GM13977 (cell line): ENCODE measurements at regions not wholly inside any gene's neighbourhood (a gene's known extent, or its start where the extent isn't known, plus 50 kb on each side); places are given as distances from the start of the nearest gene placed in this dataset.

Source experiments
- DNase-seq: peaks from one replicate; pipeline ENCODE4 v3.0.0; 2012; ENCODE audit warnings: low spot score
- CTCF ChIP-seq: IDR thresholded peaks from 2 replicates; pipeline ENCODE4 v1.5.1; 2012; ENCODE audit warnings: mild to moderate bottlenecking, control low read depth; ENCODE audit not compliant: insufficient read depth; ENCODE audit errors: extremely low read depth, missing control alignments
- in situ Hi-C: fragments of 300-500 bp; cut with MboI; formaldehyde crosslinking; loops from one replicate; pipeline ENCODE4 v1.12.0; 2022; ENCODE audit warnings: low sequenced_read_pairs, low pct_unique_long_range_greater_than_20kb, mixed read lengths, inconsistent platforms; ENCODE audit not compliant: unreplicated experiment

- in situ Hi-C loops: no loop called here
- no peak for DNase-seq
- TF ChIP-seq CTCF: no peak
Measured at GRCh38 chr5:92492908-92493307, 1088.1 kb downstream of the NR2F1-AS1 start.

GRCh38 chr5:92484484-92484883, 1096.5 kb downstream of the NR2F1-AS1 start:
- DNase-seq: no peak
- no peak for TF ChIP-seq CTCF
- in situ Hi-C loops: no loop called here

GRCh38 chr5:92472981-92473566, 1090.0 kb upstream of the ARRDC3 start:
- no peak for TF ChIP-seq CTCF
- in situ Hi-C loops: no loop called here
- no peak for DNase-seq

GRCh38 chr5:92471861-92472260, 1088.7 kb upstream of the ARRDC3 start:
- DNase-seq: no peak
- in situ Hi-C loops: no loop called here

GRCh38 chr5:92470770-92471169, 1087.7 kb upstream of the ARRDC3 start:
- no peak for DNase-seq
- TF ChIP-seq CTCF: peak; percentile 45
- in situ Hi-C loops: no loop called here

More at GRCh38 chr5:92471861-92472260, 1088.7 kb upstream of the ARRDC3 start:
- TF ChIP-seq CTCF: no peak

- TF ChIP-seq CTCF: no peak
- no peak for DNase-seq
- in situ Hi-C loops: no loop called here
Measured at GRCh38 chr5:92468295-92468694, 1085.2 kb upstream of the ARRDC3 start.
